Lower lobe of right lung (tissue), 2 donors: ENCODE measurements at regions not wholly inside any gene's neighbourhood (a gene's known extent, or its start where the extent isn't known, plus 50 kb on each side); places are given as distances from the start of the nearest gene placed in this dataset.

Experiments used
- ATAC-seq, 2 donors: fragments of 200-7000 bp; cut with Tn5 transposase; one replicate each; pipeline ENCODE4 v1.9.1; 2020 to 2022; ENCODE audit warnings: mild to moderate bottlenecking in 2 of 2, moderate library complexity in 2 of 2
- DNase-seq: peaks from one replicate; pipeline ENCODE4 v3.0.0-alpha.2; 2020
- H3K27ac ChIP-seq: fragments of 200-600 bp; one replicate; pipeline ENCODE4 v1.8.0; 2022
- H3K27me3 ChIP-seq: fragments of 200-600 bp; one replicate; pipeline ENCODE4 v1.8.0; 2022; ENCODE audit warnings: low read depth
- H3K36me3 ChIP-seq: fragments of 200-600 bp; one replicate; pipeline ENCODE4 v1.8.0; 2022; ENCODE audit warnings: mild to moderate bottlenecking
- H3K4me1 ChIP-seq: fragments of 200-600 bp; one replicate; pipeline ENCODE4 v1.8.0; 2022
- H3K4me3 ChIP-seq: fragments of 200-600 bp; one replicate; pipeline ENCODE4 v1.8.0; 2022; ENCODE audit warnings: mild to moderate bottlenecking
- H3K9me3 ChIP-seq: fragments of 200-600 bp; one replicate; pipeline ENCODE4 v1.8.0; 2022
- intact Hi-C: fragments of 100-400 bp; cut with DNase I; formaldehyde crosslinking; loops from one replicate; pipeline ENCODE4 v1.11.0; 2022
- TF ChIP-seq, protein P1 (sequence below): fragments of 200-600 bp; IDR thresholded peaks from one replicate; pipeline ENCODE4 v1.8.0; 2022; ENCODE audit warnings: antibody characterized with exemption, mild to moderate bottlenecking
- donor health status: DM: no; HTN: yes; CAD: no; lungs with severe emphysema.

DNA sequence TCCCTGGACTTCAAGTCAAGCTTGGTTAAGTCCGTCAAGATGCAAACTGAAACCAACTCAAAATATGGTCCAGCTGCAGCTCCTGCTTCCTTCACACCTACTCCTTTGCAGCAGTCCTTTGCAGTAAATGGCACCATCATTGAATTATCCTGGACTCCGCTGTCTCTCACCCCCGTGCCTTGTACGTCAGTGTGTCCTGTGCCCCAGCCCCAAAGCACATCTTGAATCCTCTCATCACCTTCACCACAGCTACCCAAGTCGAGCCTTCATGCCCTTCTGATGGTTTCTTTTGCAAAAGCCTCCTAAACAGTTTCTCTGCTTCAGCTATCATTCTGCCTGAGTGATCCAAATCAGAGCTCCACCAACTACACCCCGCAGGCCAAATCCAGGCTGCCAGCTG is 88.4 kb upstream of the LEP start:
- Histone ChIP-seq H3K9me3 (no peaks in the 10 kb centered on the region), H3K4me1 (no peaks in the 10 kb centered on the region), H3K36me3 (no peaks in the 10 kb centered on the region), H3K4me3 (no peak overlapping the region), H3K27me3 (peaks cover 11% of the 10 kb centered on the region), H3K27ac (no peak overlapping the region)
- TF ChIP-seq, protein P1, sequence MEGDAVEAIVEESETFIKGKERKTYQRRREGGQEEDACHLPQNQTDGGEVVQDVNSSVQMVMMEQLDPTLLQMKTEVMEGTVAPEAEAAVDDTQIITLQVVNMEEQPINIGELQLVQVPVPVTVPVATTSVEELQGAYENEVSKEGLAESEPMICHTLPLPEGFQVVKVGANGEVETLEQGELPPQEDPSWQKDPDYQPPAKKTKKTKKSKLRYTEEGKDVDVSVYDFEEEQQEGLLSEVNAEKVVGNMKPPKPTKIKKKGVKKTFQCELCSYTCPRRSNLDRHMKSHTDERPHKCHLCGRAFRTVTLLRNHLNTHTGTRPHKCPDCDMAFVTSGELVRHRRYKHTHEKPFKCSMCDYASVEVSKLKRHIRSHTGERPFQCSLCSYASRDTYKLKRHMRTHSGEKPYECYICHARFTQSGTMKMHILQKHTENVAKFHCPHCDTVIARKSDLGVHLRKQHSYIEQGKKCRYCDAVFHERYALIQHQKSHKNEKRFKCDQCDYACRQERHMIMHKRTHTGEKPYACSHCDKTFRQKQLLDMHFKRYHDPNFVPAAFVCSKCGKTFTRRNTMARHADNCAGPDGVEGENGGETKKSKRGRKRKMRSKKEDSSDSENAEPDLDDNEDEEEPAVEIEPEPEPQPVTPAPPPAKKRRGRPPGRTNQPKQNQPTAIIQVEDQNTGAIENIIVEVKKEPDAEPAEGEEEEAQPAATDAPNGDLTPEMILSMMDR = no peak
- no peak for ATAC-seq
- intact Hi-C loops = no loop called here
- no peak for DNase-seq

DNA sequence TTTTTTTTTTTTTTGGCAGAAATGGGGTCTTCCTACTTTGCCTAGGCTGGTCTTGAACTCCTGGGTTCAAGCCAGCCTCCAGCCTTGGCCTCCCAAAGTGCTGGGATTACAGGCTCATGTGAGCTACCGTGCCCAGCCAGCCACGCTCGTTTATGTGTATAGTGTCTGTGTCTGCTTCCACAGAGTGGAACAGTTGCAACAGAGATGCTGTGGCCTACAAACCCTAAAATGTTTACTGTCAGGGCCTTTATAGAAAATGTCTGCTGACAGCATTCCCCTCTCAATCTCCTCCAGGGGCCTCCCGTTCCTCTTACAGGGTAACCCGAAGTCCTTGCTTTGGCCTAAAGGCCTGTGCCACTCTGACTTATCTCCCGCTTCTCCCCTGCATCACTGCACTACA is 87.6 kb upstream of the LEP start:
- no peaks in the 10 kb centered on the region for H3K36me3 ChIP-seq
- H3K9me3 ChIP-seq = no peaks in the 10 kb centered on the region
- DNase-seq (no peak), ATAC-seq (no peak)
- H3K4me3 ChIP-seq = no peak overlapping the region
- no peak overlapping the region for H3K27ac ChIP-seq
- peaks cover 9% of the 10 kb centered on the region for H3K27me3 ChIP-seq
- no peaks in the 10 kb centered on the region for H3K4me1 ChIP-seq
- intact Hi-C loops = no loop called here
- TF ChIP-seq, protein P1 = no peak

DNA sequence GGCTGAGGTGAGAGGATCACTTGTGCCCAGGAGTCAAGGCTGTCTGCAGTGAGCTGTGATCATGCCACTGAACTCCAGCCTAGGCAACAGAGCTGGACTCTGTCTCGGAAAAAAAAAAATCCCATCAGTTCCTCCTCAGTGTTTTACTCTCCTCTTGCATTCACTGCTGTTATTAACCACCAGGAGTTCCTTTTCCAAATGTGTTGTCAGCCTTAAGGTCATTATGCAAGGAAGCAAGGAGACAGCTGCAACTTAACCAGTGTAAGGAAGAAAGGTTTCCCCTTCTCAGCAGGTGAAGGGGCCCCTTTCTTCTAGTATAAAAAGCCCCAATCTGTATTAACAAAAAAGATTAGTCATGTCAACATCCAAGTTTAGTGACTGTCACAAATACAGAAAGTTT is 86.6 kb upstream of the LEP start:
- intact Hi-C loops = no loop called here
- no peaks in the 10 kb centered on the region for H3K27me3 ChIP-seq
- H3K36me3 ChIP-seq = no peaks in the 10 kb centered on the region
- H3K27ac ChIP-seq = no peak overlapping the region
- no peak overlapping the region for H3K4me3 ChIP-seq
- H3K4me1 ChIP-seq = no peaks in the 10 kb centered on the region
- H3K9me3 ChIP-seq = no peaks in the 10 kb centered on the region
- TF ChIP-seq, protein P1 = no peak
- ATAC-seq (no peak), DNase-seq (no peak)

DNA sequence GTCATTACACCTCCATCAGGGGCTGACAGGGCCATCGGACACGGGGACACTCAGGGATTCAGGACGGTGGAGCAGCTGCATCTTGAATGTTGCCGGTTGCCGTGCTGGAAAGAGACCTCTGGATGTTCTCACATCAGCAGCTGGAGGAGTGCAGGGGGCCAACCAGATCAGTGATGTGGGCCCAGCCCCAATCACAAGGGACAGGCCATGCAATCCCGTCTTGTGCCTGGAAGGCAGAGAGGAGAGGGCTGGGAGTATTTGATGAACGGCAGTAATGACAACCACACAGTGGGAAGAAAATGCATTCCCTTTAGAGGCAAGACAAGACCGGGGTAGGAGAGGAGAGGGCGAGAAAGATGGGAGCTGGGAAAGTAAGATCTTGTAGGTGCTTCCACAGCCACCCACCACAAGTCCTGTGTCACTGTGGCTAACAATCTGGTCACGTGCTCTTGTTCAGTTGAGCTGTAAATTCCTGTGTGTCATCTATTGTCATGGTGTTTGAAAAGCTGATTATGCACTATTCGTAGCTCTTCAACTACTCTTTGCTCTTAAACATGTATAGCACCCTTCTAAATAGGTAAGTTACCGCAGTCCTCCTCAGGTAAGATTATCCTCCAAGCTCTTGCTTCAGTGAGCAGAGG is 85.9 kb upstream of the LEP start:
- H3K27me3 ChIP-seq = no peaks in the 10 kb centered on the region
- H3K36me3 ChIP-seq = no peaks in the 10 kb centered on the region
- TF ChIP-seq, protein P1 = no peak
- no peak overlapping the region for H3K4me3 ChIP-seq
- H3K4me1 ChIP-seq = no peaks in the 10 kb centered on the region
- ATAC-seq = no peak
- no peak for DNase-seq
- intact Hi-C loops = no loop called here
- no peaks in the 10 kb centered on the region for H3K9me3 ChIP-seq
- H3K27ac ChIP-seq = no peak overlapping the region

DNA sequence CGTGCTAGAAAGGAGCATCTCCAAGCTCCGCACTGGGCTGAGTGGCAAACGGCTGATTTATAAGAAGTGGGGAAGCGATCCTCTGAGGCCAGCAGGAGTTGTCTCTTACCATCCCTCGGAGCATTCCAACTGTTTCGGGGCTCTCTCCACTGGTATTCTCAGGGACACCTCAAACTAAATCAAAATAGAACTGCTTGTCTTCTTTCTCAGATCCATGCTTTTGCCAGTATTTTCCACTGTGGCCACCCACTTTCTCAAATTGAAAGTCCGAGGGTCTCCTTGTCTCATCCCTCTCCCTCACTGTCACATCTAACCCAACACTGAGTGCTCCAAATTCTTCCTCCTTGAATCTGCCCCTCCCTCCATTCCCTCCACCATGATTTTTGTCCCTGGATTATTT is 83.2 kb upstream of the LEP start:
- Histone ChIP-seq H3K36me3 (no peaks in the 10 kb centered on the region), H3K27ac (no peak overlapping the region), H3K4me3 (no peak overlapping the region), H3K4me1 (no peaks in the 10 kb centered on the region), H3K9me3 (no peaks in the 10 kb centered on the region), H3K27me3 (peaks cover 9% of the 10 kb centered on the region)
- TF ChIP-seq, protein P1 = no peak
- intact Hi-C loops = no loop called here
- DNase-seq = no peak
- ATAC-seq = no peak
